D721Med (cell line): ENCODE measurements at regions not wholly inside any gene's neighbourhood (a gene's known extent, or its start where the extent isn't known, plus 50 kb on each side); places are given as distances from the start of the nearest gene placed in this dataset.

Source experiments
- DNase-seq: peaks from one replicate; pipeline ENCODE4 v3.0.0; 2011; ENCODE audit warnings: low spot score; ENCODE audit not compliant: insufficient read length
- FAIRE-seq: peaks from 2 replicates; lab custom pipeline; 2011; peaks lifted over from hg19 to GRCh38; lab: Jason Lieb, UNC
- TF ChIP-seq, protein P1 (sequence below): IDR thresholded peaks from 2 replicates; pipeline ENCODE4 v1.5.1; 2012; ENCODE audit warnings: mild to moderate bottlenecking, control low read depth; ENCODE audit not compliant: insufficient read depth; ENCODE audit errors: missing control alignments

DNA sequence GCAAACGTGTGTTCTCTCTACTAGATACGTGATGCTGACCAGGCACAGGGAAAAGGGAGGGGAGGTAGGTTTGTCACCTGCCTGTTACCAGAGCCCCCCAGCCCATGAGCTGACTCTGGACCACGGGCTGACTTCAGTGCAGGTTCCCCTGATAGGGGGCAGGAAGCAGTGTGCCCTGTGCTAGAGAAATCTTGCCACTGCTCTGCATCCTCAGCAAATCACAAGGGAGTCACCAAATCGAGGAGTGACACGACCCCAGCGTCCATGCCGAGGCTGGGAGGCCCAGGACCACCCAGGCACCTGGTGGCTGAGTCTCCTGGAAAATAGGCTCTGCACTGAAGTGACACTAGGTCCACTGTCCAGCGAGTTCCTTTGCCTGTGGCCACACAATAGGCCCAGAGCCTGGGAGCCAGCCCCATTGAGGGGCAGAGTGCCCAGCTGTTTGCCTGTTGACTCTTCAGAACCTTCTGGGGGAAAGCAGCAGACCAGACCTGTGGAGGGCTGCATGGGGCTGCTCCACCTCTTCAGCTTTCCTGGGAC lies 99.3 kb downstream of the CTTN start:
- no peak for DNase-seq
- FAIRE-seq: no peak
- TF ChIP-seq, protein P1, sequence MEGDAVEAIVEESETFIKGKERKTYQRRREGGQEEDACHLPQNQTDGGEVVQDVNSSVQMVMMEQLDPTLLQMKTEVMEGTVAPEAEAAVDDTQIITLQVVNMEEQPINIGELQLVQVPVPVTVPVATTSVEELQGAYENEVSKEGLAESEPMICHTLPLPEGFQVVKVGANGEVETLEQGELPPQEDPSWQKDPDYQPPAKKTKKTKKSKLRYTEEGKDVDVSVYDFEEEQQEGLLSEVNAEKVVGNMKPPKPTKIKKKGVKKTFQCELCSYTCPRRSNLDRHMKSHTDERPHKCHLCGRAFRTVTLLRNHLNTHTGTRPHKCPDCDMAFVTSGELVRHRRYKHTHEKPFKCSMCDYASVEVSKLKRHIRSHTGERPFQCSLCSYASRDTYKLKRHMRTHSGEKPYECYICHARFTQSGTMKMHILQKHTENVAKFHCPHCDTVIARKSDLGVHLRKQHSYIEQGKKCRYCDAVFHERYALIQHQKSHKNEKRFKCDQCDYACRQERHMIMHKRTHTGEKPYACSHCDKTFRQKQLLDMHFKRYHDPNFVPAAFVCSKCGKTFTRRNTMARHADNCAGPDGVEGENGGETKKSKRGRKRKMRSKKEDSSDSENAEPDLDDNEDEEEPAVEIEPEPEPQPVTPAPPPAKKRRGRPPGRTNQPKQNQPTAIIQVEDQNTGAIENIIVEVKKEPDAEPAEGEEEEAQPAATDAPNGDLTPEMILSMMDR: no peak

DNA sequence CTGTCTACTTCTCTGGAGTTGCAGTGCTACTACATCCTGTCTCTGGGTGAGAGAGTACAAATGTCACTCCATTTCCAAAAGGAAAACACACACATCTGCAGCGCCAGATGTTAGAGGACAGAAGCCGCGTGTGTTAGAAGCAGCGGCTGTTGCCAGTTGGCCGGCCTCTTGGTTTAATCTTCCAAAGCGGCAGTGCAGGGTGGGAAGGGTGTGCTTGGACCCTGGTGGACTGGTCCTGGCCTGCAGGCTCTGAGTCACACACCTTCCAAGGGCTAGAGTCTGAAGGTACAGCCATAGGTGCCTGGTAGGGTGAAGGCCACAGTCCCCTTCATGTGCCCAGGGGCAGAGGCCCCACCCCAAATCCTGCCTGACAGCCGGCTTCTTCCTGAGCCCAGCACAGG lies 99.8 kb downstream of the CTTN start:
- DNase-seq (no peak), FAIRE-seq (no peak)
- TF ChIP-seq, protein P1: no peak

DNA sequence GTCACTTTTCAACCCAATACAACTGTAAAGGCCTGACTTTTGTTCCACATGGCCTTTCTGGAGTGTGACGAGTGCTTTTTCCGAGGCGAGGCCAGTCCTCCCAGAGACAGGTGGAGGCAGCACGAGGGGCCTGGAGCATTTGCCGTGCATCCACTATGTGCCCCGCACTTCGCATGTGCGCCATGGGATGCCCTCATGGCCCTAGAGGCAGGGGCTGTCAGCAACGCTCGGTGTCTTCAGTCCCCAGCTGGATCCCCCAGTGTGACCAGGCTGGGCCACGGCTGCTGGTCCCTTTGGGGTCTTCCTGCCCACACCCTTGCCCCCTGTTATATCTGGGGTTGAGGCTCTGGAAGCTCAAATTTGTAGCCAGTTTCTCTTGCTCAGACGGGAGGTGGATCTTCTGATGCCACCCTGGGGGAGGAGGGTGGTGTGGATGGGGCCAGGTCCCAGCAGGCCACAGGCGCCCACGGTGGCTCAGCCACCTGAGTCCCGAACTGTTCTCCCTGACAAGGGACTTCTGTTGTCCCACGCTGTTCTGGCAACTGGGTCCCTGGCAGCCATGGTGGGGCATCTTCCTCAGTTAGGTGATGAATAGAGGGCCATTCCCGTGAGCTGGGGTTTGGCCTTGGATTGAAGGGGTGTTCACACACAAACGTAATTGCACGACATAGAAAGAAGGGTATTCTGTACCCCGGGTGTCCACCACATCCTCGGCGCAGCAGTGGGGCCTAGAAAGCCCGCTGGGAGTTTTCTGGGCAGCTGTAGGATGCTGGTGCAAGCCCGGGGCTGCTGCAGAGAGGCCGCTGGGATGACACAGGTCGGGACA lies 100.9 kb downstream of the CTTN start:
- TF ChIP-seq, protein P1: no peak
- no peak for DNase-seq
- no peak for FAIRE-seq

DNA sequence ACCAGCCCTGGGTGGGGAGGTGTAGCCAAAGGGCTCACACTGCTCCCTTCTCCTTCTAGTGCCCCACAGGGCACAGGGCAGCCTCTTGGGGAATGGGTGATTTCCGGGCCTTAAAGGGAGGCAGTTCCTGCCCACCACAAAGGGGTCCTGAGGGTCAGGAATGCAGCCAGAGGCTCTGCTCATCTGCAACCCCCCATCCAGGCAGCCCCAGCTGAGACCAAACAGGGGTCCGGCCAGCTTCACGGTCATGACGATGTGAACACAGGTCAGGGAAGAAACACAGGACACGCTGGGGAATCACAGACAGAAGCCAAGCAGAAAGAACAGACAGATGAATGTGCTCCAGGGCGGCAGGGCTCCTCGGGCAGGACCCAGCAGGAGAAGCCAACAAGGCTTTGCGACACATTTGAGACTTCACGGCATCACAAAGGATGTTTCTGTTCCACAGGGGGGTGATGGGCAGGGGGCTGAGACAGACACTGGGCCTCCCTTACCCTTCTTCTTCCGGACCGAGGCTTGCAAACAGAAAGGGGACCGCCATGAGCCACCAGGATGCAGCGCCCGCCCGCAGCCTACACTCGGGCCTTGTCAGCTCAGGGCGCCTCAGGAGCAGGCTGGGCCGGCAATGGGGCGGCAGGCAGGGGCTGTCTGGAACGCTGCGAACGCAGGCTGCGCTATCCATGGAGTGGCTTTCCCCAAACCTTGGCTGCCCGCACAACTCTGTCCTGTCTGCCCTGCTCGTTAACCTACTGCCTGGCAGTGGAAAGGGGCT lies 101.9 kb downstream of the CTTN start:
- FAIRE-seq (no peak), DNase-seq (no peak)
- TF ChIP-seq, protein P1: no peak

DNA sequence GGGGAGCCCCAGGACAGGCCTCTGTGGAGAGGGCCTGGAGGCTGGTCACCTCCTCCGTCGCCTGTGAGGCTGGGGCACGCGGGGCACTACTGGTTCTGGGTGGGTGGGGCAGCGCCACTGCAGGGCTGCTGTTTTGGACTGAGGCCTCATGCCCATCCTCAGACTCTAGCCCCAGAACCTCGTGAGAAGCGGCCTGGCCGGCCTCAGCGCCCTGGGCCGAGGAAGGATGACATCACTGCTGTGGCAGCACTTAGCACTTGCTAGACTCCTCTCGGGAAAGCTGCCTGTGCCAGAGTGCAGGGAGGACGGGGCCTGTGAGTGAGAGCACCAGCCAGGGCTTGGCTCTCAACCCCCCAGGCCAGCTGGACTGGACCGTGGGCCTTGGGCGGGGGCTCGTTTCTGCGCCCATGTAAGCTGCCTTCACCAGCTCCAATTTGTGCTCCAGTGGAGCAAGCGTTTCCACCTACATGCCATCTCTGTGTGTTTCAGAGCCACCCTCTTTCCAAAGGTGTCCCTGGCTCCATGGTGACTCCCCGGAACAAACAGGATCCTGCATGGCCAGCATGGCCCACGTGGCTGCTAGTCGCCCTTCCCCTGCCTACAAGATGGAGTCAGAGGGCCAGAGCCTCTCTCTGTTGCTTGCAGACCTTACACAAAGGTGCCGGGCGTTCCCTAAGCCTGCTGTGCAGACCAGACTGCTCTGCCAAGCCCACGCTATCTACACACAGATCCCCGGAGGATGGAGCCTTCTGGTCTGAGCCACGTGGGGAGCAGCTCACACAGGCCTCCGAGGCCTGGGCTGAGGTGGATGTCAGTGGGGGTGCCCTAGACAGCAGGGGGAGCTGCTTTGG lies 102.9 kb downstream of the CTTN start:
- TF ChIP-seq, protein P1: no peak
- DNase-seq: no peak
- no peak for FAIRE-seq

DNA sequence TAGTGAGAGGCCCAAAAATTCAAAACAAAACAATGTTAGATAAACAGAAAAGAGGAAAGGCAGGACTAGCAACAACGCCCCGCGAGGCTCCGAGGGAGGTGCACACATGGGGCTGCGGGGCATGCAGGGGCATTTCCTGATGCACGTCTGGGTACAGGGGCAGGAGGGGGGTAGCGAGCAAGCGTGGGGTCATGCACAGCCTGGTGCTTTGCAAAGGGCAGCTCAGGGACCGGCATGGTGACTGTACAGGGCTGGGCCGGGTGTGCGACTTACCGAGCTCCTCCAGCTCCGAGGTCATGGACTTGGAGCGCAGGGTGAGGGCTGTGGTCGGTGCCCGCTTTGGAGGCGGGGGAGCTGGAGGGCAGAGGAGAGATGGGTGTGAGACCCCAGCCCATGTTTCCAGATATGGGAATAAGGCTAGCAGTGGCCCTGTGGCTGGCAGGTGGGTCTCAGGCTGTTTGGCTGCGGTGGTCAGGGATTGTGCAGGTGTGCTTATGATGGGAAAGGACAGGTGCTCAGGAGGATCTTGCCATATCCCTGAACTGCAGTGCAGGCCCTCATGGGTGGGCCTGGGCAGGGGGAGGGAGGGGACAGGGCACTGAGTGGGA lies 103.7 kb downstream of the CTTN start:
- FAIRE-seq: no peak
- TF ChIP-seq, protein P1: no peak
- DNase-seq: no peak
